Mucosa of gallbladder (tissue), 1 donor: ENCODE measurements at regions not wholly inside any gene's neighbourhood (a gene's known extent, or its start where the extent isn't known, plus 50 kb on each side); places are given as distances from the start of the nearest gene placed in this dataset.
"Not testable (repeated sequence)": the region's sequence is repeated elsewhere in the genome, so short reads cannot be mapped to it uniquely, and the experiment has no call there.

Experiments used
- DNase-seq: peaks from one replicate; pipeline ENCODE4 v3.0.0-alpha.2; 2020; ENCODE audit warnings: low spot score
- donor health status: DM: no; HTN: no; CAD: no.

GRCh38 chr3:155995525-155996370 is 124.6 kb upstream of the KCNAB1 start:
- DNase-seq, result no peak

- no peak for DNase-seq
Measured at GRCh38 chr3:155996882-155997281, 123.5 kb upstream of the KCNAB1 start.

- not testable (repeated sequence) for DNase-seq
Measured at GRCh38 chr3:155998173-155998572, 122.2 kb upstream of the KCNAB1 start.

- no peak for DNase-seq
Measured at GRCh38 chr3:156005736-156006135, 114.6 kb upstream of the KCNAB1 start.

- no peak for DNase-seq
Measured at GRCh38 chr3:156010829-156011228, 109.5 kb upstream of the KCNAB1 start.

GRCh38 chr3:156014489-156014888 is 105.9 kb upstream of the KCNAB1 start:
- DNase-seq, result no peak

GRCh38 chr3:156016902-156017301 is 103.5 kb upstream of the KCNAB1 start:
- DNase-seq, result no peak

GRCh38 chr3:156017352-156018030 is 102.9 kb upstream of the KCNAB1 start:
- no peak for DNase-seq

GRCh38 chr3:156024904-156025533 is 95.4 kb upstream of the KCNAB1 start:
- DNase-seq, result no peak

- no peak for DNase-seq
Measured at GRCh38 chr3:156029208-156029607, 91.2 kb upstream of the KCNAB1 start.

GRCh38 chr3:156030723-156031122 is 89.7 kb upstream of the KCNAB1 start:
- DNase-seq, result no peak

GRCh38 chr3:156033428-156033827 is 87.0 kb upstream of the KCNAB1 start:
- no peak for DNase-seq

- no peak for DNase-seq
Measured at GRCh38 chr3:156035158-156035557, 85.2 kb upstream of the KCNAB1 start.

GRCh38 chr3:156036258-156037053 is 83.9 kb upstream of the KCNAB1 start:
- no peak for DNase-seq

- no peak for DNase-seq
Measured at GRCh38 chr3:156037356-156037755, 83.0 kb upstream of the KCNAB1 start.

- DNase-seq, result no peak
Measured at GRCh38 chr3:156038869-156039268, 81.5 kb upstream of the KCNAB1 start.

- DNase-seq, result no peak
Measured at GRCh38 chr3:156040041-156040440, 80.3 kb upstream of the KCNAB1 start.

GRCh38 chr3:156041216-156041841 is 79.0 kb upstream of the KCNAB1 start:
- not testable (repeated sequence) for DNase-seq

GRCh38 chr3:156041856-156042255 is 78.5 kb upstream of the KCNAB1 start:
- not testable (repeated sequence) for DNase-seq

GRCh38 chr3:156043832-156044633 is 76.3 kb upstream of the KCNAB1 start:
- peak; percentile 44 for DNase-seq

- no peak for DNase-seq
Measured at GRCh38 chr3:156044634-156044975, 75.8 kb upstream of the KCNAB1 start.
